ENCODE measurements at regions not wholly inside any gene's neighbourhood (a gene's known extent, or its start where the extent isn't known, plus 50 kb on each side); places are given as distances from the start of the nearest gene placed in this dataset.

DNA sequence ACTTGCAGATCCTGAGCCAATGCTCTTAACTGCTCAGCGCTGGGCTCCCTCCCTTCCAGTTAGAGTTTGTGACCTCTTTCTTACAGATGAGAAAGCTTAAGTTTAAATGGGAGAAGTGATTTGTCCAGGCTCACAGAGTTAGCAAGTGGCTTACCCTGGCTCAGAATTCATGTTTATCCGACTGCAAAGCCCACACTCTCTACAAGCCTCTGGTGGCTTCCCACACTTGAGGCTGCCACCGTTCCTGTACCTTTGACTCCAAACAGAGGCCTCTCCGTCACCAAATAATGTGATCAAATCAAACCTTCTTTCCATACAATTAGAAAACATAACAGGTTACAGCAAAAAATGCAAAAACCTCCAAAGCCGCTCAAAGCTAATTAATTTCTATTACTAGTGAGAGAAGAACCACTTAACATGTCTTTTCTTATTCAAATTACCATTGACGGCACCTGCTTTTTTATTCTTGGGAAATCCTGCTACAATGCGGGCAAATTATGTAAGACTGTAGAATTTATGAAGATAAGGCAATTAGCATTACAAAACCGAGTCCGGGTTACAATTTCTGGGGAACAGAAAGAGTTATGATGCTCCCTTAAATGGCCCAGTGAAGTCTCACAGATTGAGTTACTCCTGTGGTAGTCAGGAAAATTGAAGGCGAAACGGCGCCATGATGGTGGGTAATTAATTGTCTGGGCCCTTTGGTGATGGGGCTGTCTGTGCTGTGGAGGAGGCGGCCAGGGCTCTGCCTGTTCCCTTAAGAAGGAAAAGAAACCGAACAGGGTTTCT is 324.3 kb upstream of the POU3F1 start:
- H3K9me3 ChIP-seq: peaks cover 12% of the 10 kb centered on the region
- H3K27me3 ChIP-seq (ENCODE audit: low read depth): peaks cover 4% of the 10 kb centered on the region
- ATAC-seq (no peak), DNase-seq (no peak)
- TF ChIP-seq, protein P1, sequence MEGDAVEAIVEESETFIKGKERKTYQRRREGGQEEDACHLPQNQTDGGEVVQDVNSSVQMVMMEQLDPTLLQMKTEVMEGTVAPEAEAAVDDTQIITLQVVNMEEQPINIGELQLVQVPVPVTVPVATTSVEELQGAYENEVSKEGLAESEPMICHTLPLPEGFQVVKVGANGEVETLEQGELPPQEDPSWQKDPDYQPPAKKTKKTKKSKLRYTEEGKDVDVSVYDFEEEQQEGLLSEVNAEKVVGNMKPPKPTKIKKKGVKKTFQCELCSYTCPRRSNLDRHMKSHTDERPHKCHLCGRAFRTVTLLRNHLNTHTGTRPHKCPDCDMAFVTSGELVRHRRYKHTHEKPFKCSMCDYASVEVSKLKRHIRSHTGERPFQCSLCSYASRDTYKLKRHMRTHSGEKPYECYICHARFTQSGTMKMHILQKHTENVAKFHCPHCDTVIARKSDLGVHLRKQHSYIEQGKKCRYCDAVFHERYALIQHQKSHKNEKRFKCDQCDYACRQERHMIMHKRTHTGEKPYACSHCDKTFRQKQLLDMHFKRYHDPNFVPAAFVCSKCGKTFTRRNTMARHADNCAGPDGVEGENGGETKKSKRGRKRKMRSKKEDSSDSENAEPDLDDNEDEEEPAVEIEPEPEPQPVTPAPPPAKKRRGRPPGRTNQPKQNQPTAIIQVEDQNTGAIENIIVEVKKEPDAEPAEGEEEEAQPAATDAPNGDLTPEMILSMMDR (IDR thresholded peaks at IDR 0.05): no peak
- no peak overlapping the region for H3K4me3 ChIP-seq
- H3K27ac ChIP-seq: no peak overlapping the region
- H3K36me3 ChIP-seq: no peaks in the 10 kb centered on the region
- no peaks in the 10 kb centered on the region for H3K4me1 ChIP-seq
- intact Hi-C loops (cut with DNase I): no loop called here

GRCh38 chr1:38365242-38365641 is 318.6 kb upstream of the POU3F1 start:
- intact Hi-C loops (cut with DNase I): no loop called here
- DNase-seq (no peak), ATAC-seq (no peak)
- Histone ChIP-seq H3K27me3 (ENCODE audit: low read depth) (no peaks in the 10 kb centered on the region), H3K4me1 (no peaks in the 10 kb centered on the region), H3K36me3 (no peaks in the 10 kb centered on the region), H3K27ac (no peak overlapping the region), H3K9me3 (no peaks in the 10 kb centered on the region), H3K4me3 (no peak overlapping the region)
- TF ChIP-seq, protein P1 (IDR thresholded peaks at IDR 0.05): no peak

DNA sequence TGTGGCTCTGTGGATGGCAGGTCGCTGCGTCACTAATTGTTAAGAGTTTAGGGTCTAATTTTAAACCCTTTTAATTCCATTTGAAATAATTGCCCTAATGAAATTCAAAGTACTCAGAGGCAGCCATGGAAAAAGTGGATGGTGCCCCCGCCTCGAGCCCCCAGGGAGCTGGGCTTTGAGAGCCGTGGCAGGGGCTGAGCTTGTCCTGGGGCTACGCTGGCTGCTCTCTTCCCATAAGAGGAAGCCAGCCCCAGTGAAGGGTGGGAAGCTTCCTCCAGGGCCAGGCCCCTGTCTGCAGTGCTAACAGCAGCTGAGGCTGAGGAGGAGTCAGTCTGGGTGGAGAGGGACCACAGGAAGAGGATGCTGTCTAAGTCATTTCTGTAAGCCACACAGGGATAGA is 315.0 kb upstream of the POU3F1 start:
- H3K9me3 ChIP-seq: no peaks in the 10 kb centered on the region
- TF ChIP-seq, protein P1 (IDR thresholded peaks at IDR 0.05): no peak
- H3K36me3 ChIP-seq: no peaks in the 10 kb centered on the region
- H3K27me3 ChIP-seq (ENCODE audit: low read depth): no peaks in the 10 kb centered on the region
- ATAC-seq (no peak), DNase-seq (no peak)
- intact Hi-C loops (cut with DNase I): no loop called here
- H3K4me3 ChIP-seq: no peak overlapping the region
- H3K4me1 ChIP-seq: no peaks in the 10 kb centered on the region
- H3K27ac ChIP-seq: no peak overlapping the region

DNA sequence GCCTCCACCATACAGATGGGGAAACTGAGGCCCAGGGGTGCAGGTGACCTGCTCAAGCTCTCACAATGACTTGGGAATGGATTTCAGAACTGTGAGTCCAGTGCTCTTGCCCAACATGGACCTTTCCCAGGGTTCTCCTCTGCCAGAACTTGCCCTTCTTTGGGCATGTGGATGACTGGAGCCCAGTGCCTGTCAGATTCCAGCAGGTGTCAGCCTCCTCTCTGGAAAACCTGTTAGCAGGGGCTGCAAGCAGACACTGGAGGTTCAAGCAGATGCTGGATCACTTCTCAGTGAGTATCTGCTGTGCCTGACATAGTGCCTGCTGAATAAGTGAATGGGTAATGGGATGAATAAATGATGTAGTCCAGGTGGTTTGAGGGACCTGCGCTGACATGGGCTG is 314.2 kb upstream of the POU3F1 start:
- H3K4me3 ChIP-seq: no peak overlapping the region
- no peaks in the 10 kb centered on the region for H3K27me3 ChIP-seq (ENCODE audit: low read depth)
- DNase-seq: no peak
- no peak overlapping the region for H3K27ac ChIP-seq
- H3K36me3 ChIP-seq: no peaks in the 10 kb centered on the region
- H3K4me1 ChIP-seq: no peaks in the 10 kb centered on the region
- TF ChIP-seq, protein P1 (IDR thresholded peaks at IDR 0.05): peak; percentile 8
- no peak for ATAC-seq
- intact Hi-C loops (cut with DNase I): no loop called here
- H3K9me3 ChIP-seq: no peaks in the 10 kb centered on the region

DNA sequence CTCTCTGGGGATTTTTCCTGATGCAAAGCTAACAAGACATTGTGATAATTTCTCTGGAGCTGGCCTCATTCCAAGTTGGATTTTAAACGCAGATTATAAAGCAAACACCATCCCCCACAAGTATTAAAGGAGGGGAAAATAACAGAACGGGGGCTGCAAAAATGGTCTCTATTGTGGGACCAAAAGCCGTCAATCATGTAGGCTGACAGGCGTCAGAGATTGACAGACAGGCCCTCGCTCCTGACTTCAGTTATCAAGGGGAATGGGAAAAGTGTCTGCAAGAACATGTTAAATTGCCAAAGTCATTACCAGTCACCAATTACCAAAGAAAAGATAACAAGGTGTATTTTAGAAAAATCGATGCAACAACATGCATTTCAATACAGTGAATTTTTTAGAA is 307.4 kb upstream of the POU3F1 start:
- intact Hi-C loops (cut with DNase I): no loop called here
- TF ChIP-seq, protein P1 (IDR thresholded peaks at IDR 0.05): no peak
- Histone ChIP-seq H3K27ac (no peak overlapping the region), H3K36me3 (no peaks in the 10 kb centered on the region), H3K4me1 (no peaks in the 10 kb centered on the region), H3K4me3 (no peak overlapping the region), H3K27me3 (ENCODE audit: low read depth) (no peaks in the 10 kb centered on the region), H3K9me3 (no peaks in the 10 kb centered on the region)
- ATAC-seq (no peak), DNase-seq (no peak)
